Activated CD8-positive, alpha-beta T cell treated with anti-CD3 and anti-CD28 coated beads for 36 hours (primary cell): ENCODE measurements at regions not wholly inside any gene's neighbourhood (a gene's known extent, or its start where the extent isn't known, plus 50 kb on each side); places are given as distances from the start of the nearest gene placed in this dataset.

Source experiments
- ATAC-seq: fragments of 200-7000 bp; cut with Tn5 transposase; one replicate; pipeline ENCODE4 v1.10.0; 2021; ENCODE audit warnings: mild to moderate bottlenecking, moderate library complexity
- CTCF ChIA-PET: fragments of 350-600 bp; sonication (Branson Sonifier 250); formaldehyde crosslinking; loops from one replicate; lab custom pipeline; 2021; ENCODE audit warnings: antibody characterized with exemption; lab: Charles Lee
- POLR2A ChIA-PET: fragments of 350-600 bp; sonication (Branson Sonifier 250); formaldehyde crosslinking; loops from one replicate; lab custom pipeline; 2021; ENCODE audit warnings: antibody characterized with exemption; lab: Charles Lee
- DNase-seq: peaks from one replicate; pipeline ENCODE4 v3.0.0-alpha.2; 2020
- H3K27ac Mint-ChIP-seq: one replicate; pipeline ENCODE4 v1.8.0; 2021; ENCODE audit warnings: mild to moderate bottlenecking, mixed read lengths
- H3K27me3 Mint-ChIP-seq: one replicate; pipeline ENCODE4 v1.8.0; 2021; ENCODE audit warnings: mixed read lengths
- H3K36me3 Mint-ChIP-seq: one replicate; pipeline ENCODE4 v1.8.0; 2021; ENCODE audit warnings: low read depth, mixed read lengths
- H3K4me1 Mint-ChIP-seq: one replicate; pipeline ENCODE4 v1.8.0; 2021; ENCODE audit warnings: low read depth, mixed read lengths
- H3K4me3 Mint-ChIP-seq: one replicate; pipeline ENCODE4 v1.8.0; 2021; ENCODE audit warnings: mild to moderate bottlenecking, moderate library complexity, mixed read lengths
- H3K9me3 Mint-ChIP-seq: one replicate; pipeline ENCODE4 v1.8.0; 2021; ENCODE audit warnings: mixed read lengths
- intact Hi-C: fragments of 100-400 bp; cut with micrococcal nuclease; formaldehyde crosslinking; loops from one replicate; pipeline ENCODE4 v1.10.0; 2022
- TF ChIP-seq, protein P1 (sequence below): fragments of 200-600 bp; IDR thresholded peaks from one replicate; pipeline ENCODE4 v1.8.0; 2022; ENCODE audit warnings: antibody characterized with exemption, mild to moderate bottlenecking

DNA sequence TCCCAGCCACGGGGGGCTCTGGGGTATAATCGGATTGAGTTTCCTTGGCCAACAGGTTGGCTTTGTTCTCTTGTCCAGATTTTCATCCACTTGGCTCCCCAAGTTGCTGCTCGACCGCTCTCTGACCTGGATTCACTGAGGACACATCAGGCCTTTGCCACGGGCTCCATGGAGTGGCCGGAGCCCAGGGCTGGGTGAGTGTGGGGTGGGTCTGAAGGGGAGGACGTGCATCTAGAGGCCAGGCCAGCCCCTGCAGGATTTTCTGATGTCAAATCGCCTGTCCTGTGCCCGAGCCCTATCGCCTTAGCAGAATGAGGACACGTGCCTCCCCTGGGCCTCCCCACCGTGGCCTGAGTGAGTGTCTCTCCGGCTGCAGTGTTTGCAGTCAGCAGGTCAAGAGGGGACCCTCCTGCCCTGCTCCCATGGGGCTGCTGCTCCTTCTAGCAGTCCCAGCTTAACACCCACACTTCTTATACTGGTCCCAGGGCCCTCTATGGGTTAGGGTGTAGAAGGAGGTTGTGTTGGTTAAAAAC lies 89.1 kb upstream of the BOD1 start:
- Mint-ChIP-seq H3K27ac (no peak overlapping the region), H3K4me3 (no peak overlapping the region), H3K27me3 (no peaks in the 10 kb centered on the region), H3K9me3 (no peaks in the 10 kb centered on the region), H3K4me1 (no peaks in the 10 kb centered on the region), H3K36me3 (no peaks in the 10 kb centered on the region)
- ATAC-seq (no peak), DNase-seq (no peak)
- TF ChIP-seq, protein P1, sequence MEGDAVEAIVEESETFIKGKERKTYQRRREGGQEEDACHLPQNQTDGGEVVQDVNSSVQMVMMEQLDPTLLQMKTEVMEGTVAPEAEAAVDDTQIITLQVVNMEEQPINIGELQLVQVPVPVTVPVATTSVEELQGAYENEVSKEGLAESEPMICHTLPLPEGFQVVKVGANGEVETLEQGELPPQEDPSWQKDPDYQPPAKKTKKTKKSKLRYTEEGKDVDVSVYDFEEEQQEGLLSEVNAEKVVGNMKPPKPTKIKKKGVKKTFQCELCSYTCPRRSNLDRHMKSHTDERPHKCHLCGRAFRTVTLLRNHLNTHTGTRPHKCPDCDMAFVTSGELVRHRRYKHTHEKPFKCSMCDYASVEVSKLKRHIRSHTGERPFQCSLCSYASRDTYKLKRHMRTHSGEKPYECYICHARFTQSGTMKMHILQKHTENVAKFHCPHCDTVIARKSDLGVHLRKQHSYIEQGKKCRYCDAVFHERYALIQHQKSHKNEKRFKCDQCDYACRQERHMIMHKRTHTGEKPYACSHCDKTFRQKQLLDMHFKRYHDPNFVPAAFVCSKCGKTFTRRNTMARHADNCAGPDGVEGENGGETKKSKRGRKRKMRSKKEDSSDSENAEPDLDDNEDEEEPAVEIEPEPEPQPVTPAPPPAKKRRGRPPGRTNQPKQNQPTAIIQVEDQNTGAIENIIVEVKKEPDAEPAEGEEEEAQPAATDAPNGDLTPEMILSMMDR: no peak
- ChIA-PET POLR2A (no interaction called here), CTCF (no interaction called here)
- intact Hi-C loops: no loop called here

DNA sequence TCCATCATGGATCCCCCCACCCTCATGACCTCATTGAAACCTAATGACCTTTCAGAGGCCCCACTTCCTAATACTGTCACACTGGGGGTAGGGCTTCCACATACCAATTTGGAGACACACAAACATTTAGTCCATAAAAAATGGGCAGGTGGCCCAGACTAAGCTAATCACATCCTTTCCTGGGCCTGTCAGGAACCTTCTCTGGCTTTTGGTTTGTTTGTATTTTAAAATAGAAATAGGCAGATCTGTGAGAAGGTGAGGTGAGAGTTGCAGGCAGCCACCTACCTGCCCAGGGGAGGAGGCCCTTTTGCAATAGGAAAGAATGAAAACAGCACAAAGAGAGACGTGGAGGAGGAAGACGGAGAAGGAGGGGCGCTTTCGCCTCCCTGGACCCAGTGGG lies 90.2 kb upstream of the BOD1 start:
- POLR2A ChIA-PET: no interaction called here
- H3K4me1 Mint-ChIP-seq: no peaks in the 10 kb centered on the region
- DNase-seq: no peak
- H3K27ac Mint-ChIP-seq: no peak overlapping the region
- intact Hi-C loops: no loop called here
- peaks cover 2% of the 10 kb centered on the region for H3K27me3 Mint-ChIP-seq
- no peak for ATAC-seq
- H3K4me3 Mint-ChIP-seq: no peak overlapping the region
- H3K9me3 Mint-ChIP-seq: no peaks in the 10 kb centered on the region
- no peaks in the 10 kb centered on the region for H3K36me3 Mint-ChIP-seq
- TF ChIP-seq, protein P1: no peak
- CTCF ChIA-PET: interaction anchor here (1.6 kb wide), 1 partner anchor 26 kb away, joined by 3 read pairs; no protein-coding TSS in a partner anchor

DNA sequence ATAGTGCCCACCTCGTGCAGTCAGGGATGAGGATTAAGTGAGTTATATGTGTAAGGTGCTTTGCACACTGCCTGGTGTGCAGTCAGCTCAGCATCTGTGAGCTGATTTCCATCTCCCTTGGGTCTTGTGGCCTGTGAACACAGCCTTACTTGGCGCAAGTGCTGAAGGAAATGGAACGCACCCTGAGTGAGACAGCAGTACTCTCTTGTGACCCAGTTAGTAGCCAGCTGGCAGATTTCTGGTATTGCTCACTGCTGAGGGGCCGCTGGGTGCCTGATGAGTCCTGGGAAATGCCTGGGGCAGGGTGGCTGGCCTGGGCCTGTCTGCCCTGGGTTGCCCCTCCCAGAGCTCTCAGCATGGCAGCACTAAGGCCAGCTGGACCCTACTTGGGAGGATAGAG lies 90.9 kb upstream of the BOD1 start:
- ChIA-PET CTCF (interaction anchor here (1.6 kb wide), 1 partner anchor 25 kb away, joined by 3 read pairs; no protein-coding TSS in a partner anchor), POLR2A (no interaction called here)
- Mint-ChIP-seq H3K4me1 (no peaks in the 10 kb centered on the region), H3K27ac (no peak overlapping the region), H3K9me3 (no peaks in the 10 kb centered on the region), H3K4me3 (no peak overlapping the region), H3K27me3 (peaks cover 2% of the 10 kb centered on the region), H3K36me3 (no peaks in the 10 kb centered on the region)
- ATAC-seq (no peak), DNase-seq (no peak)
- intact Hi-C loops: no loop called here
- TF ChIP-seq, protein P1: no peak

DNA sequence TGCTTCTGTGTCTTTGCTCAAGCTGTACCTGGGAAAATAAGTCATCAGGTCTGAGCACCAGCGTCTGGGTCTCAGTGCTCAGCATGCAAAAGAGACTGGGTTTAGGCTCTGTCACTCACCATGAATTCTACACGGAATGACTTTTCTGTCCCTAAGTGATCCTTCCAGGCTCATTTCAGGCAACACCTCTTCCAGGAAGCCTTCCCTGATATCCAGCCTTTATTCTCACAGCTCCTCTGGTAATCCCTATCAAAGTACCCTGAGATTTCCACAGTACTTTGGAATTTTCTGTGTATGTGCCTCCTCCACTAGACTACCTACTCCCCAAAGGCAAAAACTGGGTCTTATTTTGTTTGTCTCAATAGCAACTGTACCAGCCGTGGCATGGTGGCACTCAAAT lies 92.7 kb upstream of the BOD1 start:
- no peak for DNase-seq
- ChIA-PET CTCF (no interaction called here), POLR2A (no interaction called here)
- no peak overlapping the region for H3K27ac Mint-ChIP-seq
- ATAC-seq: no peak
- intact Hi-C loops: no loop called here
- no peak overlapping the region for H3K4me3 Mint-ChIP-seq
- H3K9me3 Mint-ChIP-seq: no peaks in the 10 kb centered on the region
- H3K4me1 Mint-ChIP-seq: no peaks in the 10 kb centered on the region
- peaks cover 2% of the 10 kb centered on the region for H3K27me3 Mint-ChIP-seq
- H3K36me3 Mint-ChIP-seq: no peaks in the 10 kb centered on the region
- TF ChIP-seq, protein P1: no peak

DNA sequence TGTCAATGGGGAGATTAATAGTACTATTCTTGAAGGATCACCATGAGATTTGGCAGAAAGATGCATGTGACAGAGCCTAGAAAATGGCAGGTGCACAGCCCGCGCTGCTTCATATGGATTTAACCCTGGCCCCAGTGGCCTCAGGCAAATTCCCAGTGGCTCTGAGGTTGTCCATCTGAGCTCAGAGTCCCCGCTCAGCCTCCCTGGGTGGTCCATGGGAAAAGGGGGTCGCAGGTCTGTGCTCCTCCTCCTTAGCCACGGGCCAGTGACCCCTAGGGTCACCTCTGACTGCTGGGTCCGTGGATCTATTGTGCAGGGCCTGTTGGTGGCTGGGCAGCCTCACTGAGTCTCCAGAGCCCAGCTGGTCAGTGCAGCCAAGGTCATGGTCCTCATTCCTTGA lies 93.3 kb upstream of the BOD1 start:
- H3K4me3 Mint-ChIP-seq: no peak overlapping the region
- no peak overlapping the region for H3K27ac Mint-ChIP-seq
- intact Hi-C loops: no loop called here
- TF ChIP-seq, protein P1: no peak
- POLR2A ChIA-PET: no interaction called here
- ATAC-seq (no peak), DNase-seq (no peak)
- H3K9me3 Mint-ChIP-seq: no peaks in the 10 kb centered on the region
- no peaks in the 10 kb centered on the region for H3K4me1 Mint-ChIP-seq
- CTCF ChIA-PET: no interaction called here
- peaks cover 2% of the 10 kb centered on the region for H3K27me3 Mint-ChIP-seq
- H3K36me3 Mint-ChIP-seq: no peaks in the 10 kb centered on the region
